Endothelial cell of umbilical vein (primary cell): ENCODE measurements at regions not wholly inside any gene's neighbourhood (a gene's known extent, or its start where the extent isn't known, plus 50 kb on each side); places are given as distances from the start of the nearest gene placed in this dataset.

Experiments used
- BruUV-seq: library from RNA; stranded (reverse); fragments of 400-500 nt; replicated peaks from 2 replicates; lab custom pipeline; 2021; lab: Mats Ljungman, UMichigan
- CTCF ChIA-PET: fragments of 300-600, 350-600 bp; sonication (Branson Sonifier 250); formaldehyde crosslinking; loops from one replicate; lab custom pipeline; 2021; ENCODE audit warnings: antibody characterized with exemption, inconsistent platforms; lab: Charles Lee
- POLR2A ChIA-PET: fragments of 300-600, 350-600 bp; sonication (Branson Sonifier 250); formaldehyde crosslinking; loops from one replicate; lab custom pipeline; 2021; ENCODE audit warnings: antibody characterized with exemption, inconsistent platforms; lab: Charles Lee
- DNase-seq: peaks from one replicate; pipeline ENCODE4 v3.0.0-alpha.2; 2011; ENCODE audit warnings: low read depth, low spot score
- FAIRE-seq: peaks from 2 replicates; lab custom pipeline; 2011; peaks lifted over from hg19 to GRCh38; lab: Jason Lieb, UNC
- H2AFZ ChIP-seq: 2 replicates; pipeline ENCODE4 v1.6.0; 2012; ENCODE audit warnings: low read depth, low read length, control low read depth, inconsistent platforms
- H3K27ac ChIP-seq: 2 replicates; pipeline ENCODE4 v1.5.1; 2011; ENCODE audit warnings: low read depth, mild to moderate bottlenecking, control low read depth, low read length, moderate library complexity; ENCODE audit not compliant: insufficient read depth
- H3K27me3 ChIP-seq, 2 experiments: 2 replicates each; pipeline versions ENCODE4 v1.6.0 to v1.6.1; 2011; ENCODE audit warnings: low read length in 2 of 2, mixed read lengths in 1 of 2; ENCODE audit not compliant: control insufficient read depth in 2 of 2, insufficient read depth in 2 of 2
- H3K36me3 ChIP-seq, 2 experiments: 2 replicates in 1 of 2; 3 replicates in 1 of 2; pipeline ENCODE4 v1.5.1; 2011; ENCODE audit warnings: low read length in 2 of 2, mild to moderate bottlenecking in 1 of 2, moderate library complexity in 1 of 2; ENCODE audit not compliant: control insufficient read depth in 2 of 2, insufficient read depth in 2 of 2; ENCODE audit errors: extremely low read depth in 1 of 2
- H3K4me1 ChIP-seq: 3 replicates; pipeline ENCODE4 v1.5.1; 2011; ENCODE audit warnings: mild to moderate bottlenecking, low read length; ENCODE audit not compliant: control insufficient read depth, insufficient read depth; ENCODE audit errors: extremely low read depth
- H3K4me2 ChIP-seq: 2 replicates; pipeline ENCODE4 v1.6.1; 2011; ENCODE audit warnings: low read length, control low read depth, mixed read lengths; ENCODE audit not compliant: insufficient read depth
- H3K4me3 ChIP-seq, 3 experiments: fragments of 200-600 bp in 1 of 3; sonication (generic), shearing (Covaris generic) in 1 of 3; replicated peaks in 1 of 3; 2 replicates each; pipeline ENCODE4 v1.5.1; 2011 to 2016; ENCODE audit warnings: control low read depth in 3 of 3, low read length in 3 of 3, mild to moderate bottlenecking in 2 of 3, inconsistent platforms in 1 of 3, low read depth in 1 of 3, moderate library complexity in 1 of 3; ENCODE audit not compliant: insufficient read depth in 1 of 3
- H3K79me2 ChIP-seq: 2 replicates; pipeline ENCODE4 v1.6.0; 2012; ENCODE audit warnings: low read length, inconsistent platforms; ENCODE audit not compliant: control insufficient read depth, insufficient read depth
- H3K9ac ChIP-seq: replicated peaks from 2 replicates; pipeline ENCODE3; 2011; ENCODE audit warnings: low read length, control low read depth; ENCODE audit not compliant: insufficient read depth; ENCODE audit errors: extremely low read depth
- H3K9me1 ChIP-seq: replicated peaks from 3 replicates; pipeline ENCODE4 v1.6.0; 2011; ENCODE audit warnings: mild to moderate bottlenecking, low read length; ENCODE audit not compliant: control insufficient read depth, insufficient read depth; ENCODE audit errors: extremely low read depth
- H3K9me3 ChIP-seq: replicated peaks from 2 replicates; pipeline ENCODE4 v1.5.1; 2012; ENCODE audit warnings: low read length, inconsistent platforms; ENCODE audit not compliant: control insufficient read depth, insufficient read depth
- H4K20me1 ChIP-seq: replicated peaks from 2 replicates; pipeline ENCODE3; 2011; ENCODE audit warnings: mild to moderate bottlenecking, low read length; ENCODE audit not compliant: control insufficient read depth, insufficient read depth; ENCODE audit errors: extremely low read depth
- EZH2 ChIP-seq: IDR thresholded peaks from 2 replicates; pipeline ENCODE4 v1.6.1; 2012; ENCODE audit warnings: borderline replicate concordance, low read depth, mild to moderate bottlenecking, moderate library complexity, low read length, inconsistent platforms; ENCODE audit not compliant: severe bottlenecking
- FOS ChIP-seq: IDR thresholded peaks from 2 replicates; pipeline ENCODE4 v1.6.1; 2011; ENCODE audit warnings: mild to moderate bottlenecking, low read length, moderate library complexity, borderline replicate concordance; ENCODE audit not compliant: insufficient read depth
- GATA2 ChIP-seq: IDR thresholded peaks from 2 replicates; pipeline ENCODE4 v1.7.0; 2011; ENCODE audit warnings: low read depth, mild to moderate bottlenecking, moderate library complexity, mixed read lengths, low read length; ENCODE audit not compliant: insufficient read length, insufficient read depth
- JUN ChIP-seq: IDR thresholded peaks from 2 replicates; pipeline ENCODE4 v1.6.1; 2011; ENCODE audit warnings: borderline replicate concordance, low read depth; ENCODE audit not compliant: insufficient read length, insufficient read depth
- MYC ChIP-seq: IDR thresholded peaks from one replicate; pipeline ENCODE4 v1.6.1; 2011; ENCODE audit warnings: mild to moderate bottlenecking, low read depth, low read length
- POLR2A ChIP-seq: IDR thresholded peaks from 2 replicates; pipeline ENCODE4 v1.6.1; 2012; ENCODE audit warnings: low read depth, mild to moderate bottlenecking, control low read depth, low read length
- POLR2AphosphoS5 ChIP-seq: IDR thresholded peaks from 2 replicates; pipeline ENCODE4 v1.6.1; 2012; ENCODE audit warnings: low read depth, mild to moderate bottlenecking, control low read depth, low read length, moderate library complexity; ENCODE audit not compliant: insufficient read depth
- dilution Hi-C: fragments of 300-500 bp; cut with MboI; formaldehyde crosslinking; loops from one replicate; pipeline ENCODE4 v1.15.0; 2019; ENCODE audit warnings: low sequenced_read_pairs; ENCODE audit not compliant: extremely low pct_ligation_motif_present
- intact Hi-C: fragments of 100-400 bp; cut with micrococcal nuclease; formaldehyde crosslinking; loops from one replicate; pipeline ENCODE4 v1.10.0; 2022
- TF ChIP-seq, protein P1 (sequence below): IDR thresholded peaks from 2 replicates; pipeline ENCODE4 v1.6.1; 2011; ENCODE audit not compliant: insufficient read depth, insufficient read length

DNA sequence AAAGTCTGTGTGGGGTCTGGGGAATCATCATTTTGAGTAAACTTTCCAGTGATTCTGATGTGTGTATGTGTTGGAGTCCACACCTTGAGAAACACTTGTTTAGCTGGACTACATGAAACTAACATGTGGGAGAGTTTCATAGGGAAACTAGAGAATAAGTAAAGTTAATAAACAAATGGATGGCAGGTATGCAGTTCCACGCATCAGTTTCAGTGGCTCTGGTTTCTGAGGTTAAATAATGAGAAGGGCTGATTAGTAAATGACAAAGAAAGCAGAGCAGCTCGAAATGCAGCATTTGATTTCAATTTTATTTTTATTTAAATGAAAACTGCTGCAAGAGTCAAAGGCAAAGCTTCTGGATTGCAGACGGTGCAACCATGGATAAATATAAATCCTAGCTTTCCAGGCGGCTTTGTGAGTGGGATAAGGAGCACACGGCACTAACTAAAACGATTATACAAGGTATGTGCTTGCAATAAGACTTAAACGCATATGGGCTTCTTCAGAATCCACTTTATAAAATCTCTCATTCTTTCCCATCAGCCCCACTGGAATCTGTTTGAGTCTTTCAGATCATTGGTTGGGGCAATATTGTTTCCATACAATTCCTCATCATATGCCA lies 310.7 kb downstream of the PLPP3 start:
- no TSS peak for BruUV-seq
- CTCF ChIA-PET: no interaction called here
- no peaks in the 10 kb centered on the region for H3K36me3 ChIP-seq

DNA sequence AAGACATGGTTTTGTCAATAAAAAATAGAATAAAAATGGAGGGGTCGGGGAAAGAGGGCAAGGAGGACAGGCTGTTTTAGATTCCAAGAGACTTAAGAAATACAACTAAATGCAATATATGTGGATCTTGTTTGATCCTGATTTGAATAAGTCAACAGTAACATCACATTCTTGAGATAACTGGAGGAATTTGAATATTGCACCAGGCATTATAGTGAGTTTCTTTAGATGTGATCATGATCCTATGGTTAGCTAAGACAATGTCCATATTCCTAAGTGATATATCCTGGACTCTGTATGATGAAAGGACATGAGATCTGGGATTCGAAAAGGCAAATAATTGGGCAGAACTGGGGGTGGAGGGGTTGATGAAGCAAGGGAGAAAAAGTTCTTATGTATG lies 311.8 kb downstream of the PLPP3 start:
- no peak overlapping the region for H3K9ac ChIP-seq
- FAIRE-seq (no peak), DNase-seq (no peak)
- H3K79me2 ChIP-seq: no peaks in the 10 kb centered on the region
- H3K27ac ChIP-seq: no peak overlapping the region
- H3K36me3 ChIP-seq: no peaks in the 10 kb centered on the region
- no peak overlapping the region for H2AFZ ChIP-seq
- H3K4me1 ChIP-seq: no peaks in the 10 kb centered on the region
- H3K4me3 ChIP-seq: no peak overlapping the region
- H4K20me1 ChIP-seq: no peaks in the 10 kb centered on the region
- intact Hi-C loops (no loop called here), dilution Hi-C loops (no loop called here)
- H3K9me1 ChIP-seq: no peaks in the 10 kb centered on the region
- H3K4me2 ChIP-seq: no peak overlapping the region
- no TSS peak for BruUV-seq
- no peaks in the 10 kb centered on the region for H3K27me3 ChIP-seq
- no peaks in the 10 kb centered on the region for H3K9me3 ChIP-seq
- no peak for TF ChIP-seq EZH2
- TF ChIP-seq POLR2A: no peak
- no peak for TF ChIP-seq MYC
- TF ChIP-seq, protein P1, sequence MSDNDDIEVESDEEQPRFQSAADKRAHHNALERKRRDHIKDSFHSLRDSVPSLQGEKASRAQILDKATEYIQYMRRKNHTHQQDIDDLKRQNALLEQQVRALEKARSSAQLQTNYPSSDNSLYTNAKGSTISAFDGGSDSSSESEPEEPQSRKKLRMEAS: no peak
- TF ChIP-seq JUN: no peak
- no peak for TF ChIP-seq POLR2AphosphoS5
- TF ChIP-seq FOS: no peak
- no peak for TF ChIP-seq GATA2
- ChIA-PET CTCF (no interaction called here), POLR2A (no interaction called here)

More for the DNA sequence above, 310.7 kb downstream of the PLPP3 start:
- H3K9me1 ChIP-seq: no peaks in the 10 kb centered on the region
- dilution Hi-C loops (no loop called here), intact Hi-C loops (no loop called here)
- TF ChIP-seq FOS (no peak), POLR2AphosphoS5 (no peak), MYC (no peak), EZH2 (no peak)
- TF ChIP-seq, protein P1: no peak
- POLR2A ChIA-PET: no interaction called here
- DNase-seq (no peak), FAIRE-seq (no peak)
- H3K9ac ChIP-seq: no peak overlapping the region
- H3K27me3 ChIP-seq: no peaks in the 10 kb centered on the region
- H3K4me2 ChIP-seq: no peak overlapping the region
- H2AFZ ChIP-seq: no peak overlapping the region
- no peaks in the 10 kb centered on the region for H3K79me2 ChIP-seq
- H3K4me1 ChIP-seq: no peaks in the 10 kb centered on the region
- H4K20me1 ChIP-seq: no peaks in the 10 kb centered on the region
- H3K27ac ChIP-seq: no peak overlapping the region
- H3K9me3 ChIP-seq: no peaks in the 10 kb centered on the region
- H3K4me3 ChIP-seq: no peak overlapping the region
